ENCODE measurements at regions not wholly inside any gene's neighbourhood (a gene's known extent, or its start where the extent isn't known, plus 50 kb on each side); places are given as distances from the start of the nearest gene placed in this dataset.

- TF ChIP-seq TEAD4 (IDR thresholded peaks at IDR 0.05; ENCODE audit: low read depth, low read length): peak; percentile 32; the same call in 1 of the 2 replicates
- TF ChIP-seq RXRA (IDR thresholded peaks at IDR 0.05; ENCODE audit: insufficient read depth, low read depth, low read length): peak; percentile 48; the same call in 1 of the 2 replicates
These were observed 127.8 kb upstream of the ZNF746 start (continued) for GRCh38 chr7:149625340-149625946.

Measured in H1 (cell line).